Skeletal muscle cell (primary cell): ENCODE measurements at regions not wholly inside any gene's neighbourhood (a gene's known extent, or its start where the extent isn't known, plus 50 kb on each side); places are given as distances from the start of the nearest gene placed in this dataset.
"Not testable (repeated sequence)": the region's sequence is repeated elsewhere in the genome, so short reads cannot be mapped to it uniquely, and the experiment has no call there.

Experiments used
- DNase-seq: peaks from one replicate; pipeline ENCODE4 v3.0.0-alpha.2; 2010; ENCODE audit warnings: low read depth
- H3K4me3 ChIP-seq: 2 replicates; pipeline ENCODE4 v1.5.1; 2011; ENCODE audit warnings: low read depth, mild to moderate bottlenecking, control low read depth, low read length, moderate library complexity

DNA sequence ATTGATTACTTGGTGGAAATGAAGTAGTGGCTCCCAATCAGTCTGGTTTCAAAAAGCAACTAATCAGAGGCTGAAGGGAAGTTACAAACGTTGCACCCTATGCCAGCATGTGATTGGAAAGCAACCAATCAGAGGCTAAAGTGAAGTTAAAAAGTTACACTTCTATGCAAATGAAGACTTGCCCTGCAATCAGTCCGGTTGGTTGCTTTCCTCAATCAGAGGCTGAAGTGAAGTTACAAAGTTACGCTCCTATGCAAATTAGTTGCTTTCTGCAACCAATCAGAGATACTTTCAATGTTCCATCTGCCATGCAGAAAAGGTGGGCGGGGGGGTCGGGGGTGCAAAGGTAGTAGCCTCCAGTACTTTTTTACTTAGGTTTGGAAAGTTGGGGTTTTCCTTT, 1077.1 kb downstream of the TYW1 start:
- DNase-seq, result no peak
- no peak overlapping the region for H3K4me3 ChIP-seq

DNA sequence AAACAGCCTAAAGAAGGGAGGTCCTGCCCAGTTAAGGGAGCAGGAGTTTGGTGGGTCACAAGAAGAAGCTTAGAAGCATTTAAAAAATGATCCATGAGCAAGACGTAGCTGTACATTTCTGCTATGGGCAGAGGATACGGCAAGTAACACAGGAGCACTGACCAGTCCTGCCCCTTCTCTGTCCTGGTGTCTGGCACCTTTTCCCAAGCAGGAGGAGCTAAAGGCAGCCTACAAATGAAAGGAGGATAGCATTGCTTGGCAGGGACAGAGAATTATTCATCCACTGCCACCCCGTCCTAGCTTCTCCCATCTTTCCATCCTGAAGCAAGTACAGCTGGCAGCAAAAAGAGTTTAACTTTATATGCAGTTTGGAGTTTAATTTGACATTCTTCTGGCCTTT, 1077.6 kb downstream of the TYW1 start:
- DNase-seq, result no peak
- H3K4me3 ChIP-seq, result no peak overlapping the region

DNA sequence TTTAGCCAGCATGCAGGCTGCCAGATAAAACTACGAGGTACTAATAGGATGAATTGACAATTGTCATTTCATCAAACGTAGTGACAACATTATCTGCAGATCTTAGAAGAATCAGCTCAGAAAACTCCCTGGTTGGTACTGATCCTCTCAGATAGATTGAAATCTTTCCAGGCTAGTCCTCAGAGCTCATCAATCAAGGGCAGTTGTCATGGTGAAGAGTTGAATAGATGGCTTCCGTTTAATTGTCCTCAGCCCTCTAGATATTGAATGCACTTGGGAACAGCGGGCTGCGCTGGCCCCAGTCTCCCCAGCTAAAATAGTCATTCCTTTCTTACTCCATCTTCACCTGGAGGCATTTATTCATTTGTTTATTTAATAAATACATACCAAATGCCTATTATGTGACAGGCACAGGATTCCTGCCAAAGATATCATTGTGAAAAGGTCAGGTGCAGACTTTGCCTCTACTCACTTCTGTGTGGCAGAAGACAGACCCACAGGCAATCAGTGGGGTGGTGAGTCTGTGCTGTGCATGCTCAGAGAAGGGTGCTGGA, 1081.6 kb downstream of the TYW1 start:
- no peak overlapping the region for H3K4me3 ChIP-seq
- DNase-seq, result no peak

DNA sequence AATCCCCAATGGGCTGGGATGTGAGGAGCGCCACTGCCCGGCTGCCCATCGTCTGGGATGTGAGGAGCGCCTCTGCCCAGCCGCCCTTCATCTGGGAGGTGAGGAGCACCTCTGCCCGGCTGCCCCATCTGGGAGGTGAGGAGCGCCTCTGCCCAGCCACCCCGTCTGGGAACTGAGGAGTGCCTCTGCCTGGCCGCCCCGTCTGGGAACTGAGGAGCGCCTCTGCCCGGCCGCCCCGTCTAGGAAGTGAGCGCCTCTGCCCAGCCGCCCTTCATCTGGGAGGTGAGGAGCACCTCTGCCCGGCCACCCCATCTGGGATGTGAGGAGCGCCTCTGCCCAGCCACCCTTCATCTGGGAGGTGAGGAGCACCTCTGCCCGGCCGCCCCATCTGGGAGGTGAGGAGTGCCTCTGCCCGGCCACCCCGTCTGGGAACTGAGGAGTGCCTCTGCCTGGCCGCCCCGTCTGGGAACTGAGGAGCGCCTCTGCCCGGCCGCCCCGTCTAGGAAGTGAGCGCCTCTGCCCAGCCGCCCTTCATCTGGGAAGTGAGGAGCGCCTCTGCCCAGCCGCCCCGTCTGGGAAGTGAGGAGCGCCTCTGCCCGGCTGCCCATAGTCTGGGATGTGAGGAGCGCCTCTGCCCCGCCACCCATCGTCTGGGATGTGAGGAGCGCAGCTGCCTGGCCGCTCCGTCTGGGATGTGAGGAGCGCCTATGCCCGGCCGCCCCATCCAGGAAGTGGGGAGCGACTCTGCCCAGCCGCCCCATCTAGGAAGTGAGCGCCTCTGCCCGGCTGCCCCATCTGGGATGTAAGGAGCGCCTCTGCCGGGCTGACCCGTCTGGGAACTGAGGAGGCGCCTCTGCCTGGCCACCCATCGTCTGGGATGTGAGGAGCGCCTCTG, 1085.7 kb downstream of the TYW1 start:
- H3K4me3 ChIP-seq, DNase-seq: not testable (repeated sequence)

DNA sequence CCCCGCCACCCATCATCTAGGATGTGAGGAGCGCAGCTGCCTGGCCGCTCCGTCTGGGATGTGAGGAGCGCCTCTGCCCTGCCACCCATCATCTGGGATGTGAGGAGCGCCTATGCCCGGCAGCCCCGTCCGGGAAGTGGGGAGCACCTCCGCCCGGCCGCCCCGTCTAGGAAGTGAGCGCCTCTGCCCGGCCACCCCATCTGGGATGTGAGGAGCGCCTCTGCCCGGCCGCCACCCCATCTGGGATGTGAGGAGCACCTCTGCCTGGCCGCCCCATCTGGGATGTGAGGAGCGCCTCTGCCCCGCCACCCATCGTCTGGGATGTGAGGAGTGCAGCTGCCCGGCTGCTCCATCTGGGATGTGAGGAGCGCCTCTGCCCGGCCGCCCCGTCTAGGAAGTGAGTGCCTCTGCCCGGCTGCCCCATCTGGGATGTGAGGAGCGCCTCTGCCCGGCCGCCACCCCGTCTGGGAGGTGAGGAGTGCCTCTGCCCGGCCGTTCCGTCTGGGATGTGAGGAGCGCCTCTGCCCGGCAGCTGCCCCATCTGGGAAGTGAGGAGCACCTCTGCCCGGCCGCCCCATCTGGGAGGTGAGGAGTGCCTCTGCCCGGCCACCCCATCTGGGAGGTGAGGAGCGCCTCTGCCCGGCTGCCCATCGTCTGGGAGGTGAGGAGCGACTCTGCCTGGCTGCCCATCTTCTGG, 1086.5 kb downstream of the TYW1 start:
- not testable (repeated sequence) for DNase-seq, H3K4me3 ChIP-seq

DNA sequence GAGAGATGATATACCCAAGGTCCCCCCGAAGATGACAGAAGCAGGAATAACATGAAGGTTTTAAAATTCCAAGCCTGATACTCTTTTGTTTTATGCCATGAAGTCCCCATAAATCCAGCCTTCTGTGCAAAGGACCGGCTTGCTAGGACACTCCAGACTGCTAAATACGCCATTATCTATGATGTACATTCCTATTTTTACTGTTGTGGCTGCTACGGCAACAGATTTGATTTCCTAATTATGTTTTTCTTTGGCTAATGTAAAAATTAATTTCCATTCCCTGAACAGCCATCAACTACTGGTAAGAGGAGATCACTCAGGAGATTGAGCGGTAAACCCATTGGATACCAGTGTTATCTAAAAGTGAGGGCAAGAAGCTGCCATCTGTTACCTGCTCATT, 1090.8 kb downstream of the TYW1 start:
- no peak overlapping the region for H3K4me3 ChIP-seq
- no peak for DNase-seq

DNA sequence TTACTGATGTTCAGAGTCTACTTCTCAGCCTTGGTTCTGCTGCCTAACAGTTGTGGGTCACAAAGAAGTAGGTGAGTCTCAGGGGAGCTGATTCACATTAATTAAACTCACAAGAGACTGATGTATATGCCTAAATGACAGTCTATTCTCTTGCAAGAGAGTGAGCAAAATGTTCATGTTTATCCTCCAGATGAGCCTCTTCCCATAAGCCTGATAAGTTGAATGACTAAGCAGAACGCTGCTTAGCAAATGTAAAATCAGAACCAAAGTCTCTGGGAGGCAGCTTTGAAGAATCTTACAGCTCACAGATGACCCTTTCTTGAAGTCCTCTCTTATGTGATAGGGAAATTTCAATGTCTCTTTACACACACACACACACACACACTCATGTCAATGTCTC, 1092.2 kb downstream of the TYW1 start:
- no peak overlapping the region for H3K4me3 ChIP-seq
- no peak for DNase-seq

DNA sequence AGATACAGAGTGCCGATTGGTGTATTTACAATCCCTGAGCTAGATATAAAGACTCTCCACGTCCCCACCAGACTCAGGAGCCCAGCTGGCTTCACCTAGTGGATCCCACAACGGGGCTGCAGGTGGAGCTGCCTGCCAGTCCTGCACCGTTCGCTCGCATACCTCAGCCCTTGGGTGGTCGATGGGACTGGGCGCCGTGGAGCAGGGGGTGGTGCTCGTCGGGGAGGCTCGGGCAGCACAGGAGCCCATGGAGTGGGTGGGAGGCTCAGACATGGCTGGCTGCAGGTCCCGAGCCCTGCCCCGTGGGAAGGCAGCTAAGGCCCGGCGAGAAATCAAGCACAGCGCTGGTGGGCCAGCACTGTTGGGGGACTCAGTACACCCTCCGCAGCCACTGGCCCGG, 1093.6 kb downstream of the TYW1 start:
- DNase-seq, H3K4me3 ChIP-seq: not testable (repeated sequence)

DNA sequence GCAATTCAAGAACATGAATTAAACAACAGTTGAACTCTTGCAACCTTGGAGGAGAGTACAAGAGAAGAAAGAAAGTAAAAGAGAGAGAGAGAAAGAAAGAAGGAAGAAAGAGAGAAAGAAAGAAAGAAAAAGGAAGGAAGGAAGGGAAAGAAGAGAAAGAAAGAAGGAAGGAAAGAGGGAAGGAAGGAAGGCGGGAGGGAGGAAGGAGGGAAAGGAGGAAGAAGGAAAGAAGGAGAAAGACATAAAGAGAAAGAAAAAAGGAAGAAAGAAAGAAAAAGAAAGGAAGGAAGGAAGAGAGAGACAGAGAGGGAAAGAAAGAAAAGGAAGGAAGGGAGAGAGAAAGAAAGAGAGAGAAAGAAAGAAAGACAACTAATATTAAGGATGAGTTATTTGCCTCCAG, 1106.7 kb downstream of the TYW1 start:
- H3K4me3 ChIP-seq, result no peak overlapping the region
- no peak for DNase-seq

DNA sequence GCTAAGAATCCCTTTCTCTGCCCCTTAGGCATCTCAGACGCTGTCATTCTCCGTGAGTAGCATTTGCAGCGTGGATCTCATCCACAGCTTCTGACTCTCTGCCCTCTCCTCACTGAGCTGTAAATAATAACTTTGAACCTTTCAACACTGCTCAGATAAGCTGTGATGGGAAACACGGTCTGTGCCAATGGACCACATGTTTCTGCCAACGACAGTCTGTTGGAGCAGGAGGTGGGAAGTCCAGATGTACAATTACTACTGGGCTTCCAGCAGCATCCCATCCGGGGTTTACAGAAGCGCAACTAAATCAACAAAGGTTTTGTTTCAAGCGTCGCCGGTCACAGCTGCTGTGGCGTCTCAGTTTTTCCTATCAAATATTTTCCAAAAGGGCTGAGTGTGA, 1110.6 kb downstream of the TYW1 start:
- H3K4me3 ChIP-seq, result no peak overlapping the region
- DNase-seq, result no peak

DNA sequence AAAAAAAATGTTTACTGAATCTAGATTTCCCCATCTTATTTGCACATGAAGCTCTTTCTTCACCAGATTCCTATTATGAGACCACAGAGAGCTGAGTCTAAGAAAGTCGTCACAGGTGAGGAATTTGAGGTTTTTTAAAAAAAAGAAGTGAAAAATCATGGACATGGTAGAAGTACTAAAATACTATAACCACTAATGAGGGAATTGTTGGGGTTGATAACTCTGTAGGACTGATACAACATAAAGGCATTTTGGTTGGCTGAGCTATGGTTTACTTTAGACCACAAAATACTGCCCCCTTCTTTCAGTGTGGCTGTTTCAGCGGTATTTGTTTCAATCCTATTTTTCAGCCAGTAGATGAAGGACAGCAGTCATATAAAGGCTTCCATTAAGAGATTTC, 1111.3 kb downstream of the TYW1 start:
- no peak overlapping the region for H3K4me3 ChIP-seq
- no peak for DNase-seq

DNA sequence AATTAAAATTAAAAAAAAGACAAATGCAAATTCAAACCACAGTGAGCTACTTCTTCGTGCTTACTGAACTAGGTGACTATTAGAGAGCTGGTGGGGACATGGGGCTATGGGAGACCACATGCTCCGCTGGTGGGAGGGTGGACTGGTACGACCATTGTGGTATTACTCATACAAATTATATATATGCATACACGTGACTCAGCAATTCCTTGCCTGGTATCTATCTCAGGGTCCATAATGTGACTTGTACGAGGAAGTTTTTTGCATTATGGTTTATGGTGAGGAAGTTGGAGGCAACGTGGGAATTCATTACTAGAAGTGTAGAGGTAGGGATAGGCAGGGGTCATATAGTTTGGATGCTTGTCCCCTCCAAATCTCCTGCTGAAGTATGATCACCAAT, 1112.7 kb downstream of the TYW1 start:
- no peak overlapping the region for H3K4me3 ChIP-seq
- no peak for DNase-seq

DNA sequence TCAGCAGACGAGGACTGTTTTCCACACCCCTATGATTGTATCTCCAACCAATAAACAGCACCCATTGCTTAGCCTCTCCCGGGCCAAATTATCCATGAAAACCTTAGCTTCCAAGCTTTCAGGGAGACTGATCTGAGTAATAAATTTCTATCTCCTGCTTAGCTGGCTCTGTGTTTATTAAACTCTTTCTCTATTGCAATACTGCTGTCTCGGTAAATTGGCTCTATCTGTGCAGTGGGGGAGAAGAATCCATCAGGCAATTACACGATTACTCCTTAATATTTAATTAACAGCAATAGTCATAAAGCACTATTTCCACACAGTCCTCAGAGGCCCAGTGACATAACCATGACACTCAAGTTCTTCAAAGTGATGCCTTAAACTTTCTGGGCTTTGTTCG, 1122.8 kb downstream of the TYW1 start:
- H3K4me3 ChIP-seq, result no peak overlapping the region
- DNase-seq, result no peak

DNA sequence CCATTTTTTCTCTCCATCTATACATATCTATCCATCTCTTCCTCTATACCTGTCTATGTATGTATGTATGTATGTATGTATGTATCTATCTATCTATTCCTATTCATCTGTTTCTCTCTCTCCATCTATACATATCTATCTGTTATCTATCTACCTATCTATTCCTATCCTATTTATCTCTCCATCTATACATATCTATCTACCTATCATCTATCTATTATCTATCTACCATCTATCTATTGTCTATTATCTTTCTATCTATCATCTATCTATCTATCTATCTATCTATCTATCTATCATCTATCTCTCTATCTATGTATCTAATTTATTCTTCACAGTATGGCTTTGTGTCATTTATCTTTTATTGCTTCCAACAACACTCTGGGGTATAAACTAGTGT, 1124.4 kb downstream of the TYW1 start:
- no peak for DNase-seq
- H3K4me3 ChIP-seq, result no peak overlapping the region

DNA sequence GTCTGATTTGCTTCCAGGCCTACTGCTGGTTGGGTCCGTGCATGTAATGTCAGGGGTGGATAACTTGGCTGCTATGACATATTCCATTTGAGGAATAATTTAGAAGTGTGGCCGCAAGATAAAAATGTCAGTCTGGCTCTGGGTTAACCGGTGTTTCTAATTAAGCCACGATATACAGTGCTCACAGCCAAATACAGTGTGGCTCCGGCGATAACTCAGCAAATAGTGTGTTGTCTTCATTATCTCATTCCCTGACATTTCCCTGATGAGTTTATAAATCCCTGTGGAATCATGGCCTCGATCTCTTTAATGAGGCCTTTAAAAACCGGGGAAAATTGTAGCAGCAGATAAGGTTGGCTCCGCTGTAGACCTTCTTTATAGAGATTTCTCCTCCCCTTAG, 1125.0 kb downstream of the TYW1 start:
- H3K4me3 ChIP-seq, result no peak overlapping the region
- DNase-seq, result no peak

DNA sequence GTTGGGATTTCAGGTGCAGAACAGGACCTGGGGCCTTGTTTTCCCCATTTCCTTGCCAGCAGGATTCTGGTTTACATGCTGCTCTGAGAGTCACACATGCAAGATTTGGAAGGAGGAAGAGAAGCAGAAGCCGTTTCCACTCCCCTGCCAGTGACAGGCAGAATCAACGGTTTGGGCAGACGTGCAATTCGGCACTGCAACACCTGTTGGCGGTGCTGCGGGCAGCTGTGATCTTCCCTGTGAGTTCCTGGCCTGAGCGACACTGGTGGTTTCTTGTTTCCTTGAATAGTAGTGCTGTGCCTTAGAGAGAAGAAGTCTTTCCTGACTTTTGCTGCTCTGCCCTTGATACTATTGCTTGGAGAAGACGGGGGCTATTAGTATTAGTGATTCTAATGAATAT, 1126.2 kb downstream of the TYW1 start:
- no peak for DNase-seq
- no peak overlapping the region for H3K4me3 ChIP-seq

DNA sequence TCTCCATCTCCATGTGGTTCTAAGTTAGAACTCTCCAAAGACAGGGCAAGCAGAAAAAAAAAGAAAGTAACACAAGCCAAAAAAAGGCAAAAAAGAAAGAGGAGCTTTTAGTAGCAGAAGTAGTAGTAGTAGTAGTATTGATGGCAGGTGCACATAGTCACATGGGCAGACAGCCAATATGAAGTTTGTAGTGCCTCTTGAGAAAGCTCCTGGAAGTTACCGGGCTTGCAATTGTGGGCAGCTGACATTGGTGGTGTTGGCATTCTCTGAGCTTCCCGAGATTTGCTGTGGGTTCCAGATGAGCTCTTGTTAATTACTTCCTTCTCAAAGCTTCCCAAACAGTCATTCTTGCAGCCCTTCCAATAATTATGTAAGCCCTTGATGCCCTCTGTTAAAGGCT, 1128.5 kb downstream of the TYW1 start:
- H3K4me3 ChIP-seq, result no peak overlapping the region
- DNase-seq, result no peak

DNA sequence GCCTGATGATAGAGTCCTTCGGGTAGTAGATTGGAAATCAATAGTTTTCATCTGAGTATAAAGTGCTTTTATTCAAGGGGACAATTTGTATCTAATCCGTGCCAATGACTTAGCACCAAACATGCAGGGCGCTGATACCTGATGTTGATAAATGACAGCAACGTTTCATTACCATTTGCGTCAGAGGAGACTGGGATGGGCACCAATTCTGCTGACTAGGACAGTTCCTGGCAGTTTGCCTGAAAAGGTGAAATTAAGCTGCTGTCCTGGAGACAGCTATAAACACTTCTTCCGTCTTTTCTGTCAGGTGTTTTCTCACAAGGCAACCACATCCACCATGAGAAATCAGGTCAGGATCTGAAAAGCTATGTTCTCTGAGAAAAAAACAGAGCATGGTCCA, 1136.4 kb downstream of the TYW1 start:
- no peak for DNase-seq
- no peak overlapping the region for H3K4me3 ChIP-seq

DNA sequence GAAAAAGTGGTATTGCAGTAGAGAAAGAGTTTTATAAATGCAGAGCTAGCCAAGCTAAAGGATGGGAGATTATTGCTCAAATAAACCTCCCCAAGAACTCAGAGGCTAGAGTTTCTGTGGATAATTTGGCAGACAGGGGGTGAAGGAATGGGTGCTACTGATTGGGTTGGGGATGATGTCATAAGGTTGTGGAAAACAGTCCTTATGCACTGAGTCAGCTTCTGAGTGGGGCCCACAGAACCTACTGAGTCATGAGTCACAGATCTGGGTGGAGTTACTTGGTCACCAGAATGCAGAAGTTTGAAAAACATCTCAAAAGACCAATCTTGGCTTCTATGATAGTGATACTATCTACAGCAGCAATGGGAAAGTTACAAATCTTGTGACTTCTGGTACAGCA, 1146.7 kb downstream of the TYW1 start:
- H3K4me3 ChIP-seq, result no peak overlapping the region
- no peak for DNase-seq

DNA sequence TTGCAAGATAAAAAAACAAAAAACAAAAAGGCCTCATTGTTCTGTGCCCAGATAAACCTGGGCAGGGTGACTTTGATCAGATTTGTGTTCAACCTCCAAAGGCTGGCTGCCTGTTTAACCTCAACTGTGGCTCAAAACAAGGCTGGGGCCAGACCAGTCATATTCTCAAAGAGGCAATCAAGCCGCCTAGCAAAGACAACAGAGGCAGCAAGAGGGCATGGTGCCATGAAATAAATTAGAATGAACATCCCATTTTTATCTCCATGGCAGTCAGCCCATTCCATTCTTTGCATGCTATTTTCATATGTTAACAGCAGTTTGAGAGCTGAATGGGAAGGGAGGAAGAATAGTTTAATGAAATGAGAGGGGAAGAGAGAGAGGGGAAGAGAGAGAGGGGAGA, 1150.3 kb downstream of the TYW1 start:
- H3K4me3 ChIP-seq, result no peak overlapping the region
- DNase-seq, result no peak
